Liver (tissue), 8 donors: ENCODE measurements at regions not wholly inside any gene's neighbourhood (a gene's known extent, or its start where the extent isn't known, plus 50 kb on each side); places are given as distances from the start of the nearest gene placed in this dataset.

Source experiments
- DNase-seq: peaks from one replicate; pipeline ENCODE4 v3.0.0-alpha.2; 2017; ENCODE audit warnings: low spot score
- H3K27ac ChIP-seq, 2 donors: one replicate each; pipeline ENCODE4 v1.7.0; 2013; ENCODE audit warnings: inconsistent platforms in 2 of 2, low read length in 2 of 2, control low read depth in 1 of 2, low read depth in 1 of 2, mild to moderate bottlenecking in 1 of 2
- H3K27me3 ChIP-seq, 4 donors: one replicate each; pipeline versions ENCODE4 v1.6.1 to v1.7.0; 2013; ENCODE audit warnings: low read length in 3 of 4, inconsistent platforms in 1 of 4, mild to moderate bottlenecking in 1 of 4, moderate library complexity in 1 of 4; ENCODE audit not compliant: control insufficient read depth in 4 of 4, insufficient read depth in 4 of 4
- H3K36me3 ChIP-seq, 4 donors: one replicate each; pipeline versions ENCODE4 v1.6.1 to v1.7.0; 2013; ENCODE audit warnings: low read length in 3 of 4, mild to moderate bottlenecking in 3 of 4, low read depth in 1 of 4, moderate library complexity in 1 of 4; ENCODE audit not compliant: control insufficient read depth in 4 of 4, insufficient read depth in 3 of 4
- H3K4me1 ChIP-seq, 4 donors: one replicate each; pipeline versions ENCODE4 v1.6.1 to v1.7.0; 2013; ENCODE audit warnings: low read length in 3 of 4, mild to moderate bottlenecking in 3 of 4, moderate library complexity in 1 of 4; ENCODE audit not compliant: control insufficient read depth in 4 of 4, insufficient read depth in 4 of 4
- H3K4me3 ChIP-seq, 3 donors: one replicate each; pipeline versions ENCODE4 v1.6.1 to v1.7.0; 2013; ENCODE audit warnings: low read length in 3 of 3, control low read depth in 1 of 3, low read depth in 1 of 3, mild to moderate bottlenecking in 1 of 3
- H3K9ac ChIP-seq, 2 donors: one replicate each; pipeline ENCODE4 v1.7.0; 2013; ENCODE audit warnings: low read length in 2 of 2, mild to moderate bottlenecking in 2 of 2, moderate library complexity in 2 of 2, control low read depth in 1 of 2, low read depth in 1 of 2
- H3K9me3 ChIP-seq, 4 donors: one replicate each; pipeline versions ENCODE4 v1.6.1 to v1.7.0; 2013; ENCODE audit warnings: low read length in 3 of 4; ENCODE audit not compliant: control insufficient read depth in 4 of 4
- ATF3 ChIP-seq: IDR thresholded peaks from 2 replicates; pipeline ENCODE4 v1.6.1; 2016; ENCODE audit warnings: antibody characterized with exemption
- CTCF ChIP-seq: fragments of 150-350 bp; IDR thresholded peaks from 2 replicates; pipeline ENCODE4 v1.5.1; 2017; ENCODE audit warnings: improper control_type of control experiment, low read depth, low read length; ENCODE audit not compliant: missing input control
- EGR1 ChIP-seq, 2 donors: IDR thresholded peaks; 2 replicates each; pipeline ENCODE4 v1.6.1; 2016 to 2018; ENCODE audit warnings: antibody characterized with exemption in 2 of 2, low read depth in 2 of 2
- FOXA1 ChIP-seq: IDR thresholded peaks from 2 replicates; pipeline ENCODE4 v1.6.1; 2016; ENCODE audit warnings: antibody characterized with exemption
- FOXA2 ChIP-seq: IDR thresholded peaks from 2 replicates; pipeline ENCODE4 v1.6.1; 2016; ENCODE audit warnings: antibody characterized with exemption
- GABPA ChIP-seq, 2 donors: IDR thresholded peaks in 1 of 2; conservative IDR thresholded peaks in 1 of 2; 2 replicates each; pipeline ENCODE4 v1.6.1; 2016; ENCODE audit warnings: antibody characterized with exemption in 2 of 2, mild to moderate bottlenecking in 1 of 2, moderate library complexity in 1 of 2
- HNF4A ChIP-seq, 2 donors: conservative IDR thresholded peaks; 2 replicates each; pipeline ENCODE4 v1.6.1; 2016; ENCODE audit warnings: antibody characterized with exemption in 2 of 2, mild to moderate bottlenecking in 2 of 2
- HNF4G ChIP-seq: IDR thresholded peaks from 2 replicates; pipeline ENCODE4 v1.6.1; 2016; ENCODE audit warnings: antibody characterized with exemption
- JUND ChIP-seq, 2 donors: IDR thresholded peaks; 2 replicates each; pipeline ENCODE4 v1.6.1; 2016; ENCODE audit warnings: antibody characterized with exemption in 2 of 2
- MAX ChIP-seq: IDR thresholded peaks from 2 replicates; pipeline ENCODE4 v1.6.1; 2016; ENCODE audit warnings: antibody characterized with exemption
- NR2F2 ChIP-seq: IDR thresholded peaks from 2 replicates; pipeline ENCODE4 v1.6.1; 2016; ENCODE audit warnings: antibody characterized with exemption
- RAD21 ChIP-seq, 2 donors: IDR thresholded peaks; 2 replicates each; pipeline ENCODE4 v1.6.1; 2016; ENCODE audit warnings: antibody characterized with exemption in 2 of 2, mild to moderate bottlenecking in 2 of 2
- RXRA ChIP-seq, 2 donors: IDR thresholded peaks; 2 replicates each; pipeline ENCODE4 v1.6.1; 2017 to 2018; ENCODE audit warnings: antibody characterized with exemption in 2 of 2, mild to moderate bottlenecking in 1 of 2
- SP1 ChIP-seq: IDR thresholded peaks from 2 replicates; pipeline ENCODE4 v1.6.1; 2018; ENCODE audit warnings: antibody characterized with exemption, mild to moderate bottlenecking
- TAF1 ChIP-seq: conservative IDR thresholded peaks from 2 replicates; pipeline ENCODE4 v1.6.1; 2016; ENCODE audit warnings: antibody characterized with exemption, mild to moderate bottlenecking
- YY1 ChIP-seq: IDR thresholded peaks from 2 replicates; pipeline ENCODE4 v1.6.1; 2016; ENCODE audit warnings: antibody characterized with exemption, mild to moderate bottlenecking
- WGBS: extraction: QIAGEN DNeasy Blood & Tissue Kit; methylation state at CpG from one replicate; pipeline ENCODE4 v1.1.7; 2013; 5-methylcytosine and 5-hydroxymethylcytosine counted together
- TF ChIP-seq, protein P1 (sequence below): IDR thresholded peaks from 2 replicates; pipeline ENCODE4 v1.6.1; 2016; ENCODE audit warnings: antibody characterized with exemption
- TF ChIP-seq, protein P2 (sequence below): IDR thresholded peaks from 2 replicates; pipeline ENCODE4 v1.6.1; 2016; ENCODE audit warnings: antibody characterized with exemption, mild to moderate bottlenecking
- donor health status: healthy.
- donor health status: healthy.
- donor health status: healthy.
- donor health status: healthy.
- donor health status: healthy.

- H3K9me3 ChIP-seq = no peaks in the 10 kb centered on the region
- no peak overlapping the region for H3K4me3 ChIP-seq
- H3K9ac ChIP-seq = no peak overlapping the region
- H3K4me1 ChIP-seq = no peaks in the 10 kb centered on the region
- H3K27ac ChIP-seq = no peak overlapping the region
- TF ChIP-seq RAD21 (IDR thresholded peaks at IDR 0.05) = no peak
- TF ChIP-seq MAX = no peak
- TF ChIP-seq YY1 = no peak
- no peak for TF ChIP-seq FOXA2
- TF ChIP-seq NR2F2 = no peak
- H3K36me3 ChIP-seq = no peaks in the 10 kb centered on the region
- H3K27me3 ChIP-seq = no peaks in the 10 kb centered on the region
- DNase-seq = no peak
These were observed 409.4 kb downstream of the DMRTA1 start for GRCh38 chr9:22855980-22856379.

- DNase-seq = no peak
- Histone ChIP-seq H3K9me3 (no peaks in the 10 kb centered on the region), H3K9ac (no peak overlapping the region), H3K27me3 (no peaks in the 10 kb centered on the region), H3K4me1 (no peaks in the 10 kb centered on the region), H3K4me3 (no peak overlapping the region), H3K36me3 (no peaks in the 10 kb centered on the region), H3K27ac (no peak overlapping the region)
- 77% methylated on average over 1 of the region's 1 CpG for WGBS
- TF ChIP-seq RXRA (IDR thresholded peaks at IDR 0.05) = no peak
- no peak for TF ChIP-seq NR2F2
- TF ChIP-seq, protein P1, sequence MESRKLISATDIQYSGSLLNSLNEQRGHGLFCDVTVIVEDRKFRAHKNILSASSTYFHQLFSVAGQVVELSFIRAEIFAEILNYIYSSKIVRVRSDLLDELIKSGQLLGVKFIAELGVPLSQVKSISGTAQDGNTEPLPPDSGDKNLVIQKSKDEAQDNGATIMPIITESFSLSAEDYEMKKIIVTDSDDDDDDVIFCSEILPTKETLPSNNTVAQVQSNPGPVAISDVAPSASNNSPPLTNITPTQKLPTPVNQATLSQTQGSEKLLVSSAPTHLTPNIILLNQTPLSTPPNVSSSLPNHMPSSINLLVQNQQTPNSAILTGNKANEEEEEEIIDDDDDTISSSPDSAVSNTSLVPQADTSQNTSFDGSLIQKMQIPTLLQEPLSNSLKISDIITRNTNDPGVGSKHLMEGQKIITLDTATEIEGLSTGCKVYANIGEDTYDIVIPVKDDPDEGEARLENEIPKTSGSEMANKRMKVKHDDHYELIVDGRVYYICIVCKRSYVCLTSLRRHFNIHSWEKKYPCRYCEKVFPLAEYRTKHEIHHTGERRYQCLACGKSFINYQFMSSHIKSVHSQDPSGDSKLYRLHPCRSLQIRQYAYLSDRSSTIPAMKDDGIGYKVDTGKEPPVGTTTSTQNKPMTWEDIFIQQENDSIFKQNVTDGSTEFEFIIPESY = no peak
- TF ChIP-seq FOXA1 = no peak
- no peak for TF ChIP-seq JUND (IDR thresholded peaks at IDR 0.05)
- no peak for TF ChIP-seq EGR1 (IDR thresholded peaks at IDR 0.05; ENCODE audit: low read depth in 2 of 2)
- TF ChIP-seq, protein P2, sequence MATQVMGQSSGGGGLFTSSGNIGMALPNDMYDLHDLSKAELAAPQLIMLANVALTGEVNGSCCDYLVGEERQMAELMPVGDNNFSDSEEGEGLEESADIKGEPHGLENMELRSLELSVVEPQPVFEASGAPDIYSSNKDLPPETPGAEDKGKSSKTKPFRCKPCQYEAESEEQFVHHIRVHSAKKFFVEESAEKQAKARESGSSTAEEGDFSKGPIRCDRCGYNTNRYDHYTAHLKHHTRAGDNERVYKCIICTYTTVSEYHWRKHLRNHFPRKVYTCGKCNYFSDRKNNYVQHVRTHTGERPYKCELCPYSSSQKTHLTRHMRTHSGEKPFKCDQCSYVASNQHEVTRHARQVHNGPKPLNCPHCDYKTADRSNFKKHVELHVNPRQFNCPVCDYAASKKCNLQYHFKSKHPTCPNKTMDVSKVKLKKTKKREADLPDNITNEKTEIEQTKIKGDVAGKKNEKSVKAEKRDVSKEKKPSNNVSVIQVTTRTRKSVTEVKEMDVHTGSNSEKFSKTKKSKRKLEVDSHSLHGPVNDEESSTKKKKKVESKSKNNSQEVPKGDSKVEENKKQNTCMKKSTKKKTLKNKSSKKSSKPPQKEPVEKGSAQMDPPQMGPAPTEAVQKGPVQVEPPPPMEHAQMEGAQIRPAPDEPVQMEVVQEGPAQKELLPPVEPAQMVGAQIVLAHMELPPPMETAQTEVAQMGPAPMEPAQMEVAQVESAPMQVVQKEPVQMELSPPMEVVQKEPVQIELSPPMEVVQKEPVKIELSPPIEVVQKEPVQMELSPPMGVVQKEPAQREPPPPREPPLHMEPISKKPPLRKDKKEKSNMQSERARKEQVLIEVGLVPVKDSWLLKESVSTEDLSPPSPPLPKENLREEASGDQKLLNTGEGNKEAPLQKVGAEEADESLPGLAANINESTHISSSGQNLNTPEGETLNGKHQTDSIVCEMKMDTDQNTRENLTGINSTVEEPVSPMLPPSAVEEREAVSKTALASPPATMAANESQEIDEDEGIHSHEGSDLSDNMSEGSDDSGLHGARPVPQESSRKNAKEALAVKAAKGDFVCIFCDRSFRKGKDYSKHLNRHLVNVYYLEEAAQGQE = no peak
- no peak for TF ChIP-seq MAX
- no peak for TF ChIP-seq HNF4G
- TF ChIP-seq ATF3 = no peak
- TF ChIP-seq TAF1 = no peak
- TF ChIP-seq GABPA (IDR thresholded peaks at IDR 0.05 in 1 of 2, conservative IDR thresholded peaks at IDR 0.05 in 1 of 2) = no peak
- no peak for TF ChIP-seq RAD21 (IDR thresholded peaks at IDR 0.05)
- TF ChIP-seq SP1 = no peak
- no peak for TF ChIP-seq FOXA2
- TF ChIP-seq HNF4A (conservative IDR thresholded peaks at IDR 0.05) = no peak
- no peak for TF ChIP-seq CTCF
- no peak for TF ChIP-seq YY1
These were observed 410.7 kb downstream of the DMRTA1 start for GRCh38 chr9:22857316-22857715.
